GM18498 (cell line): ENCODE measurements at regions not wholly inside any gene's neighbourhood (a gene's known extent, or its start where the extent isn't known, plus 50 kb on each side); places are given as distances from the start of the nearest gene placed in this dataset.
A peak's percentile ranks its signal among the peaks of the same experiment; 100 is the strongest.
"Not testable (repeated sequence)": the region's sequence is repeated elsewhere in the genome, so short reads cannot be mapped to it uniquely, and the experiment has no call there.

ENCODE experiments used
- ATAC-seq: cut with Tn5 transposase; IDR thresholded peaks from one replicate; pipeline ENCODE4 v1.9.1; 2021; ENCODE audit warnings: mild to moderate bottlenecking, moderate library complexity; ENCODE audit not compliant: unreplicated experiment

GRCh38 chr3:177646749-177647148 is 449.5 kb upstream of the TBL1XR1 start:
- ATAC-seq: no peak

DNA sequence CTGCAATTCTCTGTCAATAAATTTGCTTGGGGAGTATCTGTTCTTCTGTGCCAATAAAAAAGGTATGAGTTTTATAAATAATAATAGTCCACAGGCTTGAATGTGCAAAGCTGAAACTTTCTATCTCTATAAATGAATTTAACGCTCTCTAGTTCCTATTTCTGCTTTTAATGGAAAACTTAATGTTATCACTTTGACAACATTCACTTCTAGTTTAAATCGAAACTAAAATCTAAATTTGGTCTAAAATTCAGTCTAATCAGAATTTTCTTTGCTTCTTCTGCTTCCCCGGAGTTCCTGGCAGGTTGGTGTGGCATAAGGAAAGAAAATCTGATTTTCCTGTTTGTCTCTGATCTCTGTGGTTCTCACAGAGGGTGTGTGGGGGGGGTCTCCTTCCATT is 450.1 kb upstream of the TBL1XR1 start:
- no peak for ATAC-seq

- ATAC-seq: no peak
These were observed 450.6 kb upstream of the TBL1XR1 start for GRCh38 chr3:177647876-177648275.

DNA sequence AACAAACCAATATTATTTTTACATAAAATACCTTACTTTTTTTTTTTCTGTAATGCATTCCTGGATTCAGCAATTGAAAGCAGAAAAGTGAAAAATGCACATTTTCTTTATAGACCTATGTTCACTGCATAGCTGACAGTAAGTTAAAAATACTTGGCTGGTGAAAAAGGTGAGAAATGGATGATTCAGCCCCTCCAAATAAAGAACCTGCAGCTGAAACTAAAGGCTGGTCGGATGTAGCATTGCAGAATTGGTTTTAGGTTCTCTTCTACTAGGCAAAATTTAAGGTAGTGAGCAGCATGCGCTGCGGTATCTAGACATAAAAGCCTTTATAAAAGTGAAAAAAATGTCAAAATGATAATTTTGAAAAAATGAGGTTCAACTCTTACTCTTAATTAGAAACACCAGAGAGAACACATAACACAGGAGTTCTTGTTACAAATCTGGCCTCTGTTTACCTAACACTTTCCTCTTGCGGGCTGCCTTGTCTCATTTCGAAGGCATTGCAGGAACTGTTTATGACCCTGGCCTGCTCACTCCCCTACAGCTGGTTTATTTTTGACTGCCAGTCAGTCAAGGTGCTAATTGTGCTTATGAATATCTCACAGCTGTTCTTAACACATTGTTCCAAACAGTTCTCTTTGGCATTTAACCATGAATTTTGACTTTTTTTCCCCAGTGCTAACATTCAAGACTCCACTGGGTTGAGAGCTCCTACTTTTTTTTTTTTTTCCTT is 455.4 kb upstream of the TBL1XR1 start:
- no peak for ATAC-seq

GRCh38 chr3:177657243-177657642 is 460.0 kb upstream of the TBL1XR1 start:
- no peak for ATAC-seq

DNA sequence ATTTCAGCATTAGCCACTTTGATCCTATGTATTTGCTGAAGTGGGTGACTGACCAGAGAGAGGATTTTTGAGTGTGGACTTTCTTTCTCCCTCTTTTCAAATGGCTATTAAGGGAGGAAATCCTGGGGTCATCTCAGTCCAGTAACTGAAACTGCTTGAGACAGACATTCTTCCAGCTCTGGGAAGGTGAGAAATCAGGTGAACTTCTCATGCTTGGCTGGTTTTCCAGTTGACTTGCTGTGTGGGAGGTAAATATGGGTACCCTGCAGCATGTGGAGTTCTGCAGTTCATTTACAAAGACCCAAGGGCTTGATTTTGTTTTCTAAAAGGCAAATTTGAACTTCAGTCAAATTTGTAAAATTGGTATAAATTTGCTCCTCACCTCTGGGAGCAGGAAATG is 461.1 kb upstream of the TBL1XR1 start:
- ATAC-seq: no peak

DNA sequence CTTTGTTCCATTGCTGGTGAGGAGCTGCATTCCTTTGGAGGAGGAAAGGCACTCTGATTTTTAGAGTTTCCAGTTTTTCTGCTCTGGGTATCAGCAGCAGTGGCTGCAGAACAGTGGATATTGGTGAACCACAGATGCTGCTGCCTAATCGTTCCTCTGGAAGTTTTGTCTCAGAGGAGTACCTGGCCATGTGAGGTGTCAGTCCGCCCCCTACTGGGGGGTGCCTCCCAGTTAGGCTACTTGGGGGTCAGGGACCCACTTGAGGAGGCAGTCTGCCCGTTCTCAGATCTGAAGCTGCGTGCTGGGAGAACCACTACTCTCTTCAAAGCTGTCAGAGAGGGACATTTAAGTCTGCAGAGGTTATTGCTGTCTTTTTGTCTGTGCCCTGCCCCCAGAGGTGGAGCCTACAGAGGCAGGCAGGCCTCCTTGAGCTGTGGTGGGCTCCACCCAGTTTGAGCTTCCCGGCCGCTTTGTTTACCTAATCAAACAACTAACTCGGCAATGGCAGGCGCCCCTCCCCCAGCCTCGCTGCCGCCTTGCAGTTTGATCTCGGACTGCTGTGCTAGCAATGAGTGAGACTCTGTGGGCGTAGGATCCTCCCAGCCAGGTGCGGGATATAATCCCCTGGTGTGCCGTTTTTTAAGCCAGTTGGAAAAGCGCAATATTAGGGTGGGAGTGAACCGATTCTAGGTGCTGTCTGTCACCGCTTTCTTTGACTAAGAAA is 467.3 kb upstream of the TBL1XR1 start:
- ATAC-seq: not testable (repeated sequence)

- no peak for ATAC-seq
These were observed 468.0 kb upstream of the TBL1XR1 start for GRCh38 chr3:177665122-177665808.

DNA sequence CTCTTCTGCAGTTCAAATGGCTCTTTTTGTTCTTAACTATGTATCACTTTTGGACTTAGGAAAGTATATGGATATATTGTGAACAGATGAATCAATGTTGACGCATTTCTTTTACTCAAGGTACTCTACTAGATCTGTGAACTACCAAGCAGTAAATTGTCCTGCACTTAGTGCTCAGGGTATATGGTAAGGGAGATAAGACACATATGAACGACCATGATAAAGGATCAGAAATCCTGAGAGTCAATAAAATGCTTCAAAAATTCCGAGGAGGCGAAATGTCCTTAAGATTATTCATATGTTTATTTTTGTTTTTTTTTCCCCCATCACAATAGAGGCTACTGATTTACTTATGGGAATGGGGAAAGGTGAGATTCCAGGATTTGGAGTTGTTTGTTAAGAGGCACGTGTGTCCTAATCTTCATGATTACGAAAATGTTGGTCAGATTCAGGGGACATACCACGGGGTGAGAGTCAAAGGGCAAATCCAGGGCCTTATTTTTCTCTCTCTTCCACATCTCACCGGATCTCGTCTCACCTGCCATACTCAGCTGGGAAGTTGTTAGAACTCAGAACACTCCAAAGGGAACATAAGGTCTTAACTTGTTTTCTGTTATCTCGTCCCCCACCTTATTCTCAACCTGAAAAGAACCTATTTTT is 475.1 kb upstream of the TBL1XR1 start:
- ATAC-seq: no peak

GRCh38 chr3:177673112-177673914 is 476.0 kb upstream of the TBL1XR1 start:
- no peak for ATAC-seq

GRCh38 chr3:177674186-177674585 is 476.9 kb upstream of the TBL1XR1 start:
- ATAC-seq: no peak

DNA sequence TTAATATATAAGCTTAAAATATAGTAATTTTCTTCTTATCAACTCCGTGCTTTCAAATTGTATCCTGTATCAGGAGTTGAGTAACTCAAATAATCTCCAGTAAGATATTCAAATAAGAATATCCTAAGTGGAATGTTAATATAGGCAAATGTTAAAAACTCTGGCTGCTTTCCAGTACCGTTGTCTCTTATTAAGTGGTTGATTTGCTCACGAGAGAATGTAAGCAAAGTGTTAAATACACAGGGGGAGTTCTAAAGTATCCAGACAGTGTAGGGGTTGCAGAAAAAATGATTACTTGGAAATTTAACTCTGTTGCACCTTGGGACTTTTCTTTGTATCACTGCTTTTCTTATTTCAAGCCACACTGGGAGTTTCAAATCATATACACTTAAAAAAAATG is 478.9 kb upstream of the TBL1XR1 start:
- ATAC-seq: no peak

GRCh38 chr3:177676947-177677587 is 479.8 kb upstream of the TBL1XR1 start:
- no peak for ATAC-seq

GRCh38 chr3:177679568-177680471 is 482.5 kb upstream of the TBL1XR1 start:
- ATAC-seq: peak; percentile 73

DNA sequence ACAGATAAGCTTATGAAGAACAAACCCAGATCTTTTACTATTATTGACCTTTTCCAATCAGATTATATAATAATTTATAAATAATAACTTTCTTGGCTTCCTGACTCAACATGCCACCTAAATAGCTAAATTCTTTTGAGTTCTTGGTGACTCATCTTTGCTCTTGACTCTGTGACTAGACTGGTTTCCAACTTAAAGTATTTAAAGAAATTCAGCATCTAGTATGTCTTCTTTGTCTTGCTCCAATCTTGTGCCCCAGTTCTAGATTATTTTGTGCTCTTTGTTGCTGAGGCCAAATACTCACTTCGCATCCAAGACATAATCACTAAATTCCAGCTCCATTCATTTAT is 483.2 kb upstream of the TBL1XR1 start:
- ATAC-seq: no peak

DNA sequence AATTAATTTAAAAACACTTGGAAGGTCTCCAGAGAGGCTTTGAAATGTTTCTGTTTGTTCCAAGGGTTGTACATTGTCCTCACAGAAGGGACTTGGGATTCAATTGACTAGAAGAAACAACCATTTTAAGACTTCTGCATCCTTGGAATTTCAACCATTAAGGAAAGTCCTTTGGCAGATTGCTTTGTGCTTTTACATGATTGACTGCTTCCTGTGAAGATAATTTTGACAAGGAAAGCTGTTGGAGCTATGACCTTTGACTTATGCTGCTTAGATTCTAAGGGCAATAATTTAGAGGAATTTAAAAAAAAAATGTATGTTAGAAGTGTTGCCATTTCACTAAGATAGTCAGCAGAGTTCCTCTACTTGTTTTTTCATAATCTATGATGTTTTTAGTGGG is 483.9 kb upstream of the TBL1XR1 start:
- no peak for ATAC-seq

GRCh38 chr3:177681852-177682251 is 484.6 kb upstream of the TBL1XR1 start:
- ATAC-seq: no peak

GRCh38 chr3:177683586-177683985 is 486.3 kb upstream of the TBL1XR1 start:
- ATAC-seq: no peak

DNA sequence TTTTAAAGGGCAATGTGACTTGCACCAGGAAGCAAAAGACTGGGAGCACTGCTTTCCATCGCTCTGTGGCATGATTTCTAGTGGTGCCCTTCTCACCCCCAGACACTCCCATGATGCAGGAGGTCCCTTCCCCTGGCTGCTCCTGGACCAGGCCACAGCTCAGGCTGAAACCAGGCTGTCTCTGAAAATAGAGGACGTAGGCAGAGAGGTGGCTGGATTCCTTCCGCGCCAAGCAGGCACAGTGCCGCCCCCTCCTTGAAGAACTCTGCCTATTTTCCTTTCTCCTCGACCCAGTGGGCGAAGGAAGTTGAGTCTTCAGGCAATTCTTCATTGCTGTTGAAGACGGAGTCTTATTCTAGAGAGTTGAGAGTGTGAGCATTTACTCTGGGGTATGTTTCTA is 489.4 kb upstream of the TBL1XR1 start:
- no peak for ATAC-seq
